K562 (cell line): ENCODE measurements at regions not wholly inside any gene's neighbourhood (a gene's known extent, or its start where the extent isn't known, plus 50 kb on each side); places are given as distances from the start of the nearest gene placed in this dataset.

Experiments used
- ATAC-seq: fragments of 200-7000 bp; cut with Tn5 transposase; 3 replicates; pipeline ENCODE4 v1.9.1; 2020; ENCODE audit warnings: moderate library complexity
- BruUV-seq: library from RNA; stranded (reverse); fragments of 400-500 nt; replicated peaks from 2 replicates; lab custom pipeline; 2021; lab: Mats Ljungman, UMichigan
- CTCF ChIA-PET: fragments of 300-600 bp; formaldehyde crosslinking; extraction: SDS; loops from one replicate; lab custom pipeline; 2021; ENCODE audit warnings: low intra/inter-chr PET ratio; lab: Yijun Ruan, JAX
- POLR2A ChIA-PET: fragments of 300-600, 350-650 bp; sonication (Branson Sonifier 250); formaldehyde crosslinking; extraction: SDS; loops from one replicate; lab custom pipeline; 2021; ENCODE audit warnings: antibody characterized with exemption, inconsistent platforms; lab: Yijun Ruan, JAX
- DNase-seq, 4 experiments: peaks; one replicate each; pipeline versions ENCODE4 v3.0.0 to v3.0.0-alpha.2; 2011 to 2018; ENCODE audit warnings: low spot score in 3 of 4, mixed read lengths in 3 of 4; ENCODE audit errors: extremely low read depth in 1 of 4
- FAIRE-seq: peaks from 2 replicates; lab custom pipeline; 2011; peaks lifted over from hg19 to GRCh38; lab: Jason Lieb, UNC
- H2AFZ ChIP-seq: 2 replicates; pipeline ENCODE4 v1.6.0; 2011; ENCODE audit warnings: low read depth, low read length, control low read depth, inconsistent platforms
- H3K27ac ChIP-seq: fragments of 200-600 bp; 3 replicates; pipeline ENCODE4 v1.8.0; 2011; ENCODE audit warnings: low read depth, mild to moderate bottlenecking, control low read depth, inconsistent platforms, low read length, moderate library complexity, mixed read lengths; ENCODE audit errors: extremely low read depth
- H3K27me3 ChIP-seq, 2 experiments: fragments of 300-600 bp in 1 of 2; 2 replicates in 1 of 2; 3 replicates in 1 of 2; pipeline versions ENCODE4 v1.6.0 to v1.8.0; 2011; ENCODE audit warnings: inconsistent platforms in 2 of 2, low read length in 2 of 2, mild to moderate bottlenecking in 1 of 2, mixed read lengths in 1 of 2, moderate library complexity in 1 of 2; ENCODE audit not compliant: control insufficient read depth in 2 of 2, insufficient read depth in 2 of 2
- H3K36me3 ChIP-seq: fragments of 300-600 bp; 3 replicates; pipeline ENCODE4 v1.8.0; 2011; ENCODE audit warnings: mild to moderate bottlenecking, low read length, inconsistent platforms; ENCODE audit not compliant: control insufficient read depth, insufficient read depth
- H3K4me1 ChIP-seq, 2 experiments: fragments of 200-600 bp in 1 of 2; replicated peaks in 1 of 2; 2 replicates in 1 of 2; 3 replicates in 1 of 2; pipeline versions ENCODE4 v1.5.1 to v1.8.0; 2011; ENCODE audit warnings: inconsistent platforms in 2 of 2, low read length in 2 of 2, mild to moderate bottlenecking in 1 of 2, mixed read lengths in 1 of 2, moderate library complexity in 1 of 2; ENCODE audit not compliant: control insufficient read depth in 2 of 2, insufficient read depth in 2 of 2
- H3K4me2 ChIP-seq: 2 replicates; pipeline ENCODE4 v1.6.1; 2011; ENCODE audit warnings: low read length, control low read depth, inconsistent platforms, mixed read lengths; ENCODE audit not compliant: insufficient read depth
- H3K4me3 ChIP-seq: fragments of 200-600 bp; sonication (generic), shearing (Covaris generic); 2 replicates; pipeline ENCODE4 v1.5.1; 2016; ENCODE audit warnings: control low read depth, inconsistent platforms
- H3K79me2 ChIP-seq: fragments of 200-600 bp; 3 replicates; pipeline ENCODE4 v1.8.0; 2011; ENCODE audit warnings: low read length, inconsistent platforms; ENCODE audit not compliant: control insufficient read depth, insufficient read depth
- H3K9ac ChIP-seq, 2 experiments: 2 replicates each; pipeline versions ENCODE4 v1.6.0 to v1.6.1; 2011; ENCODE audit warnings: low read depth in 2 of 2, low read length in 2 of 2, control low read depth in 1 of 2, inconsistent platforms in 1 of 2, mild to moderate bottlenecking in 1 of 2, mixed read lengths in 1 of 2; ENCODE audit not compliant: insufficient read depth in 1 of 2
- H3K9me1 ChIP-seq: one replicate; pipeline ENCODE4 v1.6.0; 2011; ENCODE audit warnings: inconsistent platforms, mild to moderate bottlenecking, low read length, moderate library complexity; ENCODE audit not compliant: control insufficient read depth, insufficient read depth
- H3K9me3 ChIP-seq: replicated peaks from 2 replicates; pipeline ENCODE4 v1.5.1; 2011; ENCODE audit warnings: low read depth, low read length, inconsistent platforms; ENCODE audit not compliant: control insufficient read depth, insufficient read depth
- H4K20me1 ChIP-seq: replicated peaks from 2 replicates; pipeline ENCODE4 v1.6.1; 2011; ENCODE audit warnings: low read length, inconsistent platforms, mixed read lengths; ENCODE audit not compliant: control insufficient read depth, insufficient read depth
- ARID2 ChIP-seq: fragments of 450-650 bp; IDR thresholded peaks from 2 replicates; pipeline ENCODE4 v1.6.1; 2017; ENCODE audit warnings: antibody characterized with exemption, mild to moderate bottlenecking
- CCNT2 ChIP-seq: IDR thresholded peaks from 2 replicates; pipeline ENCODE4 v1.6.1; 2011; ENCODE audit warnings: borderline replicate concordance, low read depth, mild to moderate bottlenecking, moderate library complexity, mixed read lengths, low read length; ENCODE audit not compliant: insufficient read length; ENCODE audit errors: extremely low read depth
- MTA2 ChIP-seq: fragments of 450-650 bp; IDR thresholded peaks from 2 replicates; pipeline ENCODE4 v1.6.1; 2016; ENCODE audit warnings: low read depth
- PPARD ChIP-seq: fragments of 250-450 bp; sonication (Bioruptor Pico); IDR thresholded peaks from 2 replicates; pipeline ENCODE4 v1.8.0; 2022; ENCODE audit warnings: inconsistent platforms, mild to moderate bottlenecking, moderate library complexity
- SIN3A ChIP-seq, 2 experiments: fragments of 150-350 bp in 1 of 2; IDR thresholded peaks; 2 replicates each; pipeline ENCODE4 v1.6.1; 2011 to 2016; ENCODE audit warnings: borderline replicate concordance in 2 of 2, low read depth in 2 of 2, low read length in 2 of 2, mild to moderate bottlenecking in 2 of 2, moderate library complexity in 2 of 2; ENCODE audit not compliant: control insufficient read depth in 1 of 2
- TBP ChIP-seq: optimal IDR thresholded peaks from 2 replicates; pipeline ENCODE3; 2011; ENCODE audit warnings: low read depth, low read length, improper control_type of control experiment
- ZBTB17 ChIP-seq: fragments of 450-650 bp; formaldehyde crosslinking; IDR thresholded peaks from 2 replicates; pipeline ENCODE4 v1.4.0; 2020; ENCODE audit warnings: mild to moderate bottlenecking
- ZNF212 ChIP-seq: fragments of 450-650 bp; formaldehyde crosslinking; IDR thresholded peaks from 2 replicates; pipeline ENCODE4 v1.4.0; 2020; ENCODE audit warnings: mild to moderate bottlenecking
- WGBS: fragments of 100-300 bp; shearing (Covaris generic); methylation state at CpG from one replicate; pipeline ENCODE4 v1.1.6; 2016; ENCODE audit warnings: low coverage, mixed read lengths; ENCODE audit not compliant: insufficient coverage; ENCODE audit errors: missing lambda C conversion rate; 5-methylcytosine and 5-hydroxymethylcytosine counted together
- in situ Hi-C: fragments of 300-500 bp; cut with MboI; formaldehyde crosslinking; loops from 4 replicates; pipeline ENCODE4 v1.15.0; 2018; ENCODE audit warnings: inconsistent platforms, mixed read lengths
- intact Hi-C: fragments of 100-400 bp; cut with micrococcal nuclease; formaldehyde crosslinking; loops from 2 replicates; pipeline ENCODE4 v1.14.2; 2022

- TF ChIP-seq MTA2 (no peak), PPARD (CRISPR knock-in tag) (no peak), SIN3A (IDR thresholded peaks at IDR 0.05; ENCODE audit: borderline replicate concordance in 2 of 2, control insufficient read depth in 1 of 2, low read depth in 2 of 2, low read length in 2 of 2) (no peak), CCNT2 (no peak), ZNF212 (CRISPR knock-in tag) (no peak), ARID2 (no peak), ZBTB17 (no peak)
- Histone ChIP-seq H3K36me3 (no peaks in the 10 kb centered on the region), H3K9me1 (no peaks in the 10 kb centered on the region), H3K4me1 (no peaks in the 10 kb centered on the region), H3K79me2 (no peaks in the 10 kb centered on the region), H3K4me3 (no peak overlapping the region), H2AFZ (no peak overlapping the region), H3K27me3 (no peaks in the 10 kb centered on the region), H4K20me1 (no peaks in the 10 kb centered on the region), H3K4me2 (no peak overlapping the region), H3K9me3 (no peaks in the 10 kb centered on the region), H3K9ac (no peak overlapping the region), H3K27ac (no peak overlapping the region)
- in situ Hi-C loops (no loop called here), intact Hi-C loops (no loop called here)
- CTCF ChIA-PET: no interaction called here
- DNase-seq (no peak), FAIRE-seq (no peak), ATAC-seq (no peak)
- WGBS: 0% methylated on average over 1 of the region's 4 CpGs
- no TSS peak for BruUV-seq
- POLR2A ChIA-PET: no interaction called here
These were observed 165.9 kb upstream of the TLL1 start for GRCh38 chr4:165707128-165707527.

- H3K79me2 ChIP-seq: no peaks in the 10 kb centered on the region
- CTCF ChIA-PET: no interaction called here
- no peaks in the 10 kb centered on the region for H3K9me3 ChIP-seq
- H3K4me3 ChIP-seq: no peak overlapping the region
- WGBS: 3% methylated on average over 7 of the region's 7 CpGs
- ATAC-seq: no peak
- no peak overlapping the region for H2AFZ ChIP-seq
- in situ Hi-C loops: no loop called here
- no TSS peak for BruUV-seq
- H3K27ac ChIP-seq: no peak overlapping the region
- H3K4me2 ChIP-seq: no peak overlapping the region
- no peak for DNase-seq
- no peak for TF ChIP-seq TBP
- TF ChIP-seq, all 486 proteins: peak for 0
- Histone ChIP-seq H3K27me3 (no peaks in the 10 kb centered on the region), H3K4me1 (no peaks in the 10 kb centered on the region), H3K36me3 (no peaks in the 10 kb centered on the region), H3K9me1 (no peaks in the 10 kb centered on the region), H3K9ac (no peak overlapping the region), H4K20me1 (no peaks in the 10 kb centered on the region)
- no peak for FAIRE-seq
- intact Hi-C loops: no loop called here
- POLR2A ChIA-PET: no interaction called here
These were observed 163.5 kb upstream of the TLL1 start for GRCh38 chr4:165709516-165709915.
